Calu3 (cell line): ENCODE measurements at regions not wholly inside any gene's neighbourhood (a gene's known extent, or its start where the extent isn't known, plus 50 kb on each side); places are given as distances from the start of the nearest gene placed in this dataset.

Source experiments
- BruUV-seq: library from RNA; stranded (reverse); fragments of 400-500 nt; replicated peaks from 2 replicates; lab custom pipeline; 2021; lab: Mats Ljungman, UMichigan
- CTCF ChIA-PET: fragments of 300-600 bp; sonication (Branson Sonifier 250); formaldehyde crosslinking; loops from one replicate; lab custom pipeline; 2022; ENCODE audit warnings: antibody characterized with exemption; lab: Charles Lee
- DNase-seq: peaks from one replicate; pipeline ENCODE4 v3.0.0; 2022
- H3K27ac Mint-ChIP-seq: one replicate; pipeline ENCODE4 v1.8.0; 2022; ENCODE audit warnings: mixed read lengths; ENCODE audit not compliant: unreplicated experiment
- H3K27me3 Mint-ChIP-seq: one replicate; pipeline ENCODE4 v1.8.0; 2022; ENCODE audit warnings: mixed read lengths; ENCODE audit not compliant: unreplicated experiment
- H3K36me3 Mint-ChIP-seq: one replicate; pipeline ENCODE4 v1.8.0; 2022; ENCODE audit warnings: mild to moderate bottlenecking, moderate library complexity, mixed read lengths; ENCODE audit not compliant: insufficient read depth, unreplicated experiment
- H3K4me1 Mint-ChIP-seq: one replicate; pipeline ENCODE4 v1.8.0; 2022; ENCODE audit warnings: mild to moderate bottlenecking, low read depth, mixed read lengths; ENCODE audit not compliant: unreplicated experiment
- H3K4me3 Mint-ChIP-seq: one replicate; pipeline ENCODE4 v1.8.0; 2022; ENCODE audit warnings: mild to moderate bottlenecking, low read depth, moderate library complexity, mixed read lengths; ENCODE audit not compliant: unreplicated experiment
- H3K9me3 Mint-ChIP-seq: one replicate; pipeline ENCODE4 v1.8.0; 2022; ENCODE audit warnings: low read depth, mixed read lengths; ENCODE audit not compliant: unreplicated experiment
- CTCF ChIP-seq: fragments of 200-600 bp; IDR thresholded peaks from one replicate; pipeline ENCODE4 v1.8.0; 2022; ENCODE audit warnings: antibody characterized with exemption; ENCODE audit not compliant: unreplicated experiment
- intact Hi-C: fragments of 100-400 bp; cut with micrococcal nuclease; formaldehyde crosslinking; loops from one replicate; pipeline ENCODE4 v1.10.0; 2022; ENCODE audit not compliant: unreplicated experiment

DNA sequence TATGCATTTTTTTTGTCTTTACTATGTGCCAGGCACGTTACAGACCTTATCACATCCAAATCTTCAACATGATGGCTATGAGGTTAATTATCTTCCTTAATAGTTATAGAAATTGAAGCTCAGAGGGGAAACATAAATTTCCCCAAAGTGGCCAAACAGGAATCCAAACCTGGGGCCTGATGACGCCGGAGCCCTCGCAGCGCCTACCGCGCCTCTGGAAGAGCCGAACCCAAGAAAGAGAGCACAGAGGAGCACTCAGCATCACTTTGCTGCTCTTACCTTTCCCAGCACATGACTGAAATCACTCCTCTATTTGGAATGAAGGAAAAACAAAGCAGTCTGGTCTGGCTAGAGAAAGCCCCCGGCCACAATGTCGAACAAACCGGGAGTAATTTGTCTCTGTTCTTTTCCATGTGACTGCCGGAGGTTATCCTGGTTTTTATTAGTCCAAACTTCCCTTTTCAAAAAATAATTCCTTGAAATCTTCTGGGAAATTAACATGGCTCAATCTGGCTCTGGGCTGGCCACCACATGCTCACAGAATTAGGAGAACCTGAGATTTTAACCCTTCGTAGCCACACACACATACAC is 195.5 kb downstream of the ADSS2 start:
- no TSS peak for BruUV-seq
- no peak for DNase-seq
- Mint-ChIP-seq H3K36me3 (no peaks in the 10 kb centered on the region), H3K4me3 (no peak overlapping the region), H3K27me3 (no peaks in the 10 kb centered on the region), H3K9me3 (peaks cover 2% of the 10 kb centered on the region), H3K4me1 (no peaks in the 10 kb centered on the region), H3K27ac (no peak overlapping the region)
- CTCF ChIA-PET = interaction anchor here (0.7 kb wide), 1 partner anchor 1820 kb away, joined by 7 read pairs; no protein-coding TSS in a partner anchor
- intact Hi-C loops = no loop called here
- no peak for TF ChIP-seq CTCF

DNA sequence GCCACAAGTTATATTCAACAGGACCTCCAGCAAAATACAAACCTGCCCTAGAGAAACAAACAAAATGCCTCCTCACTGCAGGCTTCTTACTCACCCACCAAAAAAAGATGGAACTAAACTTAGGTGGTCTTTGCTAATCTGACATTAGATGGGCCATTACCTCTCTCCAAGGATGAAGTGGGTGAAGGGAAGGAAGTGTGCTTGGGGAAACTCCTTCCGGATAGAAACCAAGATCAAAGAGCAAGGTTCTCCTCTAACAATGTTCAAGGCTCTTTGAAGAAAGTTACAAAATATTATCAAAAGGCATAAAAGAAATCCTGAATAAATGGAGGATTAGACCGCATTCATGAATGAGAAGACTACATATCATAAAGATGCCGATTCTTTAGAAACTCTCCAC is 187.5 kb downstream of the ADSS2 start:
- intact Hi-C loops = no loop called here
- no TSS peak for BruUV-seq
- CTCF ChIA-PET = no interaction called here
- Mint-ChIP-seq H3K27me3 (no peaks in the 10 kb centered on the region), H3K27ac (no peak overlapping the region), H3K9me3 (no peaks in the 10 kb centered on the region), H3K36me3 (peaks cover 5% of the 10 kb centered on the region), H3K4me3 (no peak overlapping the region), H3K4me1 (peaks cover 6% of the 10 kb centered on the region)
- no peak for DNase-seq
- no peak for TF ChIP-seq CTCF

GRCh38 chr1:244265507-244265906 is 186.2 kb downstream of the ADSS2 start:
- H3K36me3 Mint-ChIP-seq = peaks cover 10% of the 10 kb centered on the region
- H3K27me3 Mint-ChIP-seq = no peaks in the 10 kb centered on the region
- peaks cover 2% of the 10 kb centered on the region for H3K9me3 Mint-ChIP-seq
- BruUV-seq = no TSS peak
- intact Hi-C loops = no loop called here
- CTCF ChIA-PET = no interaction called here
- no peak for DNase-seq
- H3K4me3 Mint-ChIP-seq = no peak overlapping the region
- TF ChIP-seq CTCF = no peak
- H3K27ac Mint-ChIP-seq = no peak overlapping the region
- peaks cover 8% of the 10 kb centered on the region for H3K4me1 Mint-ChIP-seq

- H3K4me1 Mint-ChIP-seq = peaks cover 28% of the 10 kb centered on the region
- H3K36me3 Mint-ChIP-seq = peaks cover 10% of the 10 kb centered on the region
- peak overlapping the region; percentile 75 for H3K4me3 Mint-ChIP-seq
- intact Hi-C loops = no loop called here
- no TSS peak for BruUV-seq
- no peaks in the 10 kb centered on the region for H3K27me3 Mint-ChIP-seq
- peak overlapping the region; percentile 77 for H3K27ac Mint-ChIP-seq
- TF ChIP-seq CTCF = no peak
- CTCF ChIA-PET = interaction anchor here (0.6 to 1.2 kb wide), 8 partner anchors 129 to 925 kb away, joined by 3 to 7 read pairs (median 3); no protein-coding TSS in a partner anchor
- H3K9me3 Mint-ChIP-seq = peaks cover 5% of the 10 kb centered on the region
- peak; percentile 62 for DNase-seq
Observed at GRCh38 chr1:244269169-244269568, 182.5 kb downstream of the ADSS2 start.
